Stimulated activated memory B cell treated with anti-CD40 and anti-IgM and Interleukin-4, amounts not matched to agents 10 μg/mL and 1 μg/mL and 100 μg/mL, for 72 hours (primary cell): ENCODE measurements at regions not wholly inside any gene's neighbourhood (a gene's known extent, or its start where the extent isn't known, plus 50 kb on each side); places are given as distances from the start of the nearest gene placed in this dataset.

Experiments used
- ATAC-seq: fragments of 150-1000 bp; cut with Tn5 transposase; 2 replicates; pipeline ENCODE4 v1.10.0; 2021
- H3K27ac Mint-ChIP-seq: one replicate; pipeline ENCODE4 v1.8.0; 2022; ENCODE audit warnings: mild to moderate bottlenecking, mixed read lengths
- H3K27me3 Mint-ChIP-seq: one replicate; pipeline ENCODE4 v1.8.0; 2022; ENCODE audit warnings: mixed read lengths
- H3K36me3 Mint-ChIP-seq: one replicate; pipeline ENCODE4 v1.8.0; 2022; ENCODE audit warnings: mixed read lengths
- H3K4me1 Mint-ChIP-seq: one replicate; pipeline ENCODE4 v1.8.0; 2022; ENCODE audit warnings: mixed read lengths
- H3K4me3 Mint-ChIP-seq: one replicate; pipeline ENCODE4 v1.8.0; 2022; ENCODE audit warnings: mild to moderate bottlenecking, moderate library complexity, mixed read lengths
- H3K9me3 Mint-ChIP-seq: one replicate; pipeline ENCODE4 v1.8.0; 2022; ENCODE audit warnings: mixed read lengths

DNA sequence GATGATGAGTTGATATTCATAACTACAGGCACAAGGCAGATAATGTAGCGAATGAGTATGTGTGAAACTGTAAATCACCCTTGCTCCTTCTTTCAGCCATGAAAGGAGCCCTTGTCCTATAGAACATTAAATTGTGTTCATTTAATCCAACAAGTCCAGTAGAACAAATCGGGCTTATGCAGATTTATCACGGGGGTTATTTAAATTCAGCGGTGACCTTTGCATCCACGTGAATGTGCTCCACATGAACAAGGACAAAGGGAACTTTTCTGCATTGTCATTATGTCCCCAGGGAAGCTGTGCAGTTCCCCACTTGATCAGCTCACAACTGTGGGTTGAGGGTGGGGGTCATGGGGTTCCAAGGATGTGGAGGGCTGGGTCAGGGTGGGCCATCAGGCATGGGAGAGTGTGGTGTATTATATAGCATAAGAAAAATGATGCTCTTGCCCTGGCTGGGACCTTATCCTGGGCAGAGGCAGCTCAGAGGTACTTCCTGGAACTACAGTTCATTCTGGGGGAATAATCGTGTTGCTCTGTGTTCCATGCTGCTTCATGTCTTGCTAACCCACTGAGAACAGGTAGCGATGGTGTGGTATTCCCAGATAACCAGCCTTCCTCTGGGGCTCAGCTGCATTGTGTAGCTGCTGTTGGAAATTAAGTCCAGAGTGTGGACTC is 306.6 kb downstream of the FAT3 start:
- no peak overlapping the region for H3K4me3 Mint-ChIP-seq
- H3K27me3 Mint-ChIP-seq: no peaks in the 10 kb centered on the region
- no peaks in the 10 kb centered on the region for H3K36me3 Mint-ChIP-seq
- H3K4me1 Mint-ChIP-seq: no peaks in the 10 kb centered on the region
- H3K9me3 Mint-ChIP-seq: no peaks in the 10 kb centered on the region
- no peak overlapping the region for H3K27ac Mint-ChIP-seq
- no peak for ATAC-seq

DNA sequence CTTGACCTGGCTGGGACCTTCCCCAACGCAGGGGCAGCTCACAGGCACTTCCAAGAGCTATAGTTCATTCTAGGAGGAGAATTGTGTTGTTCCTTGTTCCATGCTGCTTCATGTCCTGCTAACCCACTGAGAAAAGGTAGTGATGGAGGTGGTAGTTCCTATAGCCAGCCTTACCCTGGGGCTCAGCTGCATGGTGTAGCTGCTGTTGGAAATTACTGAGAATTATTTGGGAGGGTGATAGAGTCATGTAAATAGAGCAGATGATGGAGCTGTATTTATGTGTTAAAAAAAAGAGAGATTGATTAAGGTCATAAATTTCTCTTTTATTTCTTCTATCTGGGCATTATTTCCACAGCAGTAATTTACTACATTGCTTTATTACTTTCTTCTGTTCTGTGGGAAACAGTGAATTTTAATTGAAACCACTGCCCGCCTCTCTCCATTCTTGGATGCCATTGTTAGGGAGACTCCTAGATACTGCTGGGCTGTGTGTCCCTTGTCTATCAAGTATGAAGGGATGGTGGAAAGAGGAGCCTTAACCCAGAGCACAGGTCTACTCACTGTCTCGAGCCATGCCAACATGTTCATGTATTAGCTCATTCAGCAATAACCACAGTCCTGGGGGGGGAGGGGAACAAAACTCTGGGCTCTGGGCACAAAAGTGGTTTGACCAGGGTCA is 309.2 kb downstream of the FAT3 start:
- Mint-ChIP-seq H3K27me3 (no peaks in the 10 kb centered on the region), H3K4me3 (no peak overlapping the region), H3K4me1 (no peaks in the 10 kb centered on the region), H3K27ac (no peak overlapping the region), H3K9me3 (no peaks in the 10 kb centered on the region), H3K36me3 (no peaks in the 10 kb centered on the region)
- no peak for ATAC-seq

DNA sequence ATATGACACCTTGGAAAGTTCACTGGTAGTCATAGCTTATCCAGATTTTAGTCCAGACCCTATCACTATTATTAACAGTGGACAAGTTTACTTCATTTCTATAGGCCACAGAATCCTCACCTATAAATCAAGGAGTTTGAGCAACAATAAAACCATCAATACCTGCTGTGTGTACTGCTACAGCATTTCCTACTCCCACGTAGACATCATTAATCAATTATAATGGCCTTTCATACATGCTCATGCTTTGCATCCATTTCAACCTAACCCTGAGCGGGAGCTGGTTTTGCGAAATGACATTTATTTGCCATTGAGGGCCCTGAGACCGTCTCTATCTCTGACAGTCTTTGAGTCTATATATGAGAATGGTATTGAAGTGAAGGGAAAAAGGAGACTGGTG is 312.3 kb downstream of the FAT3 start:
- H3K36me3 Mint-ChIP-seq: no peaks in the 10 kb centered on the region
- H3K4me3 Mint-ChIP-seq: no peak overlapping the region
- H3K9me3 Mint-ChIP-seq: no peaks in the 10 kb centered on the region
- no peaks in the 10 kb centered on the region for H3K4me1 Mint-ChIP-seq
- H3K27ac Mint-ChIP-seq: no peak overlapping the region
- no peaks in the 10 kb centered on the region for H3K27me3 Mint-ChIP-seq
- no peak for ATAC-seq

DNA sequence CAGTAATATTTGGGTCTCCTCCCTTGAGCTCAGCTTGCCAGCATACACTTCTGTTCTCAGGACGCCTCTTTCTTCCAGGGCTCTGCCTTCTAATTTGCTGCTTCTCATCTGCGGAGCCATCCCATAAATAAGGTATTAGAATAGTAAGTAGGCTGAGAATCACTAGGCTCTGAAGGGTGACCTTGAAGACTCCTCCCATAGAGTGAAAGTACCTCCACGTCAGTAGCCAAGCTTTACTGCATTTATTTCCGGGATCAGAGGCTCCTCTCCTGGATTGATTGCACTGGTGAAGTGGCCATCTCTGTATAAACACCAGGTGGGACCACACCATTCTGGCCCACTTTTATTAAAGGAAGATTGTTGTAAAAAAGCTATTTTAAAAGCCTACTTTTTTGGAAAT is 315.5 kb downstream of the FAT3 start:
- no peak for ATAC-seq

DNA sequence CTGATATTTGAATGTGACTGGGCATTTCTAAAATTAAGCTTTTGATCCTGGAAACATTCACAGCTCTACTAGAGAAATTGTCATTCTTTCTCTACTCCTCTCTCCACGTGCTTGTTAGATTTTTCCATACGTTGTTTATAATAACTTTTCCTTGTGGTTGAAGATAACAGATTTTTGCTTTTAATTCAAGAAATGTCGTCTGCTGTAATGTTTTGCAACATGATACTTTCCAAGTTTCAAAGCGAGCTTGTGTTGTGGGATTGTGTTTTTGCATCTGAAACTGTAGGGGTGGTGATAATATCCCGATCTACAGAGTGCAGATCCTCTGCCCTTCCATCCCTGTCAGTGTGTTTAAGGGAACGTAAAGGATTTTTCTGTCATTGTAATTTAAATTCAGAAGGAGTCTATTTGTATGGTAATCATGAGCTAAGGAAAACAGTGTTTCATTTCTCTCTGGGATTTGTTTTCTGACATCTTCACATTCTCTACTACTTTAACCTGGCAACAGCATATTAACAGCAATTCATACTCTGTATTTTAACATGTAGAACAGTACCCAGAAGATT is 321.4 kb downstream of the FAT3 start:
- peaks cover 3% of the 10 kb centered on the region for H3K9me3 Mint-ChIP-seq
- no peak overlapping the region for H3K27ac Mint-ChIP-seq

More for the DNA sequence above, 315.5 kb downstream of the FAT3 start:
- Mint-ChIP-seq H3K9me3 (peaks cover 3% of the 10 kb centered on the region), H3K4me3 (no peak overlapping the region), H3K36me3 (no peaks in the 10 kb centered on the region), H3K27me3 (no peaks in the 10 kb centered on the region), H3K4me1 (no peaks in the 10 kb centered on the region), H3K27ac (no peak overlapping the region)

DNA sequence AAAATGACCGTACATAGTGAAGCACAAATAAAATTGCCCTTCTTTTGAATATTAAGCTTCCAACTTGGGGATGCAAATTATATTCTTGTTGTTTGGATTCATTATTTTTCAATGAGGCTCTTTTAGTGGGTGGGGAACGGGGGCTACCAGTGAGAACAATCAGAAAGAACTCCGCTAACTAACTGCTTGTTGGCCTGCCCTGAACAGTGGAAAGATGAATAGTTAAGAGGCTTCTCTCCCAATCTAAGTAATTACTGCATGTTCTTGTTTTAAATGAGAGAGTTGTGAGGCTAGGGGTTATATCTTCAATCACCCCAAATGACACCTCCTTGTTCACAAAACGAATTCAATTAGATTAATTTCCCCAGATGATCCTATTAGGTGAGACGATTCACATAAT is 322.0 kb downstream of the FAT3 start:
- Mint-ChIP-seq H3K9me3 (peaks cover 3% of the 10 kb centered on the region), H3K27me3 (no peaks in the 10 kb centered on the region), H3K27ac (no peak overlapping the region), H3K4me1 (no peaks in the 10 kb centered on the region), H3K4me3 (no peak overlapping the region), H3K36me3 (no peaks in the 10 kb centered on the region)
- no peak for ATAC-seq

More for the DNA sequence above, 321.4 kb downstream of the FAT3 start:
- no peak overlapping the region for H3K4me3 Mint-ChIP-seq
- ATAC-seq: no peak
- H3K4me1 Mint-ChIP-seq: no peaks in the 10 kb centered on the region
- H3K27me3 Mint-ChIP-seq: no peaks in the 10 kb centered on the region
- H3K36me3 Mint-ChIP-seq: no peaks in the 10 kb centered on the region

DNA sequence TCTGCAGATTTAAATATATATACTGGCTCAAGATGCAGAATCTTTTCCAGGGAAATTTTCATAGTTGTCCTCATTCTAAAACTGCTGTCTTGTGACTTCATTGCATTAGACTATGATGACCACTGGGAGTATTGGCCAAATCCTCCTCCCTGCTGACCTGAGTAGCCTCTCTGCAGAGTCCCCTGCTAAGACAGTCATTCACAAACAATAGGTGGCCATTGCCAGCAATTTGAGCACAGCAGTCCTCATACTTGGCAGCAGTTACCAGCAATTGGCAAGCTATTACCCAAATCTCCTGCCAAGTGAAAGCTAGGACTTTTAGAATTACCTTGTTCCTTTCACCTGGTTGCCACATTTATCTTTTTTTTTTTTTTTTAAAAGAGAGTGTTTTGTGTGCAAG is 325.8 kb downstream of the FAT3 start:
- Mint-ChIP-seq H3K27ac (no peak overlapping the region), H3K4me3 (no peak overlapping the region), H3K27me3 (no peaks in the 10 kb centered on the region), H3K36me3 (no peaks in the 10 kb centered on the region), H3K9me3 (no peaks in the 10 kb centered on the region), H3K4me1 (no peaks in the 10 kb centered on the region)
- no peak for ATAC-seq

DNA sequence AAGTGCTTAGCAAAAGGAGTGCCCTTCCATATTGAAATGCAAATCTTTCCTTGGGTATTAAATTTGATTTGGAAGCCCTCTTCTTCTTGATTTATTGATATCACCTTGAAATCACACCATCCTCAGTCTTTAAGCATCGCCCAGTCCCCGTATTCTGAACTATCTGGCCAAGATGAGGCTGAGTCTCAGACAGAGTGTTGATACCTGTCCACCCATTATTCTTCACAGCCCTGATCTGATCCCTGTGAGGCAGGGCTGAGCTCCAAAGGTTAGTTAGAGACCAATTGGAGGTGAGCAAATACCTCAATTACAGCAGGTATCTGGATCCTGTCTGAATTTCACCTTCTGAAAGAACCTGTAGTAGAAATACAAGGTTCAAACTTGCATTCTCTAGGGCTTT is 326.3 kb downstream of the FAT3 start:
- Mint-ChIP-seq H3K27ac (no peak overlapping the region), H3K27me3 (no peaks in the 10 kb centered on the region), H3K4me1 (no peaks in the 10 kb centered on the region), H3K4me3 (no peak overlapping the region), H3K36me3 (no peaks in the 10 kb centered on the region), H3K9me3 (no peaks in the 10 kb centered on the region)
- ATAC-seq: no peak

DNA sequence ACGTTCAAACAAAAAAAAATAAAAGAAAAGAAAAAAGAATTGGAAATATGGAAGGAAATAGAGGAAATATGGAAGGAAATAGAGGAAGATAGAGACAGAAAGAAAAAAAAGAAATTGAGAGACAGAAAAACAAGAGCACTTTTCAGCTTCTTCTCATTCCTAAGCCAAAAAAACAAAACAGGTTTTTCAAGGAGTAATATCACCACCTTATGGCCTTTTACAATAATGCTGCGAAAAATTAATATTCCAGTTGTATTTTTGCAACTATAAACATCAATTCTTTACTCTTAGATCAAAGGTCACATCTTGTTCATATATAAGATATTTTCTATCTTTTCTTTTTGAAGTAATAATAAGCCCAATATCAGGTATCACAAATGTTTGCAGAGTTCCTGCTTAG is 328.3 kb downstream of the FAT3 start:
- Mint-ChIP-seq H3K4me1 (no peaks in the 10 kb centered on the region), H3K27ac (no peak overlapping the region), H3K4me3 (no peak overlapping the region), H3K36me3 (no peaks in the 10 kb centered on the region), H3K9me3 (no peaks in the 10 kb centered on the region), H3K27me3 (no peaks in the 10 kb centered on the region)
- ATAC-seq: no peak

DNA sequence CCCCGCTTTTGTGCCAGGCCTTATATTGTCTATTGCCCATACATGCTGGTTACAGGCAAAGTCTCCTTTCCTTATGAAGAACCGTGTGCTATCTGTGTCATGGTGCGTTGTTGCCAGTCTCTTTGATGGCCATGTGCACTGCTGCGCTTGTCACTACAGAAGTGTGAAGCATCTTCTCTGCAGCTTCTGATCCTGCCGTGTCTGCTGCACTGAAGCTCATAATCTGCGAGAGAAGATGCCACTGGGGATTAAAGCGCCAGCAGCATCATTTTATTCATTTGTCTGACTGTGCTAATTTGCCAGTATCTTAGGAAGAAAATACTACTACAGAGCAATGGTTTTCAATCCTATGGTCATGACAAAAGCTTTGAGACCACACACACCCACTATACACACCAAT is 330.1 kb downstream of the FAT3 start:
- H3K4me1 Mint-ChIP-seq: no peaks in the 10 kb centered on the region
- no peaks in the 10 kb centered on the region for H3K36me3 Mint-ChIP-seq
- no peaks in the 10 kb centered on the region for H3K27me3 Mint-ChIP-seq
- no peak overlapping the region for H3K4me3 Mint-ChIP-seq
- H3K27ac Mint-ChIP-seq: no peak overlapping the region
- peaks cover 2% of the 10 kb centered on the region for H3K9me3 Mint-ChIP-seq
- no peak for ATAC-seq

DNA sequence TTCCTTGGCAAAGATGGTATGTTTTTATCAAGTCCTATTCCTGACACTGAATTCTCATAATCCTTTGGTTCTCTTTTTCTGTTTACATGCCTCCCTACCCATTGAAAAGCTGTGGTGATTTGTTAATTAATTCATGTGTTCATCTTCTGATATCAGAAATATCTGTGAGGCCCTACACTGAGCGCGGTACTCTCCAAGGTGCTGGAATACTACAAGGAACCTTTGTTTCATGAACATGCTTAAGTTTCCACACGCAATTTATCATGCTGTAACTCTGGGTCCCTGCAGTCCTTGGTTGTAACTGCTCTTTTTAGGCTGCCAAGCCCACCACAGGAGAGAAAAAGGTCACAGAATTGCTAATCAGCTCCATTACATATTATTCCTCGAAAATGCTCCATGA is 331.8 kb downstream of the FAT3 start:
- no peak for ATAC-seq
- peaks cover 2% of the 10 kb centered on the region for H3K9me3 Mint-ChIP-seq
- no peaks in the 10 kb centered on the region for H3K4me1 Mint-ChIP-seq
- no peak overlapping the region for H3K27ac Mint-ChIP-seq
- no peak overlapping the region for H3K4me3 Mint-ChIP-seq
- H3K27me3 Mint-ChIP-seq: no peaks in the 10 kb centered on the region
- H3K36me3 Mint-ChIP-seq: no peaks in the 10 kb centered on the region

DNA sequence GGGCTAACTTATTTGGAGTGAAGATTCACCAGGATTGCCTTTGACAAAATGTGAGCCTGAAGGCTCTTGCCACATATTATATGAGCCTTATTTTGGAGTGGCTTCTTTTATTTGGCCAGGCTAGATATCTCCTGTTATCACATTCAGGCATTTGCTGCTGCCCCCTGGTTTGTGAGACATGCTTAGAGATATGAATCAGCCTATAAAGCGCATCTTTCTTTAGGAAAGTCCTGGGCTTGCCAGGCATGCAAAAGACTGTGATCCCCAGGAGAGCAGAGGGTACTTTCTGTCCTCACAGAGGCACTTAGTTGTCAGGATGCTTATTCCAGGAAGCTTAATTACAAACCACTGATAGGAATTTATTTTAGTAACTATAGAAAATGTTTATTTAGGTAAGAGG is 333.3 kb downstream of the FAT3 start:
- Mint-ChIP-seq H3K27me3 (no peaks in the 10 kb centered on the region), H3K27ac (no peak overlapping the region), H3K4me1 (no peaks in the 10 kb centered on the region), H3K9me3 (peaks cover 2% of the 10 kb centered on the region), H3K4me3 (no peak overlapping the region), H3K36me3 (no peaks in the 10 kb centered on the region)
- no peak for ATAC-seq

DNA sequence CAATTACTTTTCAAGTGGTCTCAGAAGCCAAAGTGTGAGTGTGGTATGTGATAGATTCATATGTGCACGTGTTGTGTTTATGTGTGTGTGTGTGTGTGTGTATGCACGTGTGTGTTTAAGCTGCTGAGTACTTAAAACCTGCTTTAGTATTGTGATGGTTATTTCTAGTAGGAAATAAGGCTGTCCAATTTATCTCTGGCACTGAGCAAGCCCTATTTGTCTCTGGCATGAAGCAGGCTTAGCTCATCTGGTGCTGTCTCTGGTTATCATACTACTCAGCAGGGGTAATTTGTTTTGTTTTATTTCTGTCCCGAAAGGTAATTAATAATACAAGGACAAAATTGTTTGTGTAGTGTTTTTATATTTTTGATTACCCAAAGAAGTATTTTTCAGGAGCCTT is 333.7 kb downstream of the FAT3 start:
- Mint-ChIP-seq H3K27ac (no peak overlapping the region), H3K4me3 (no peak overlapping the region), H3K9me3 (peaks cover 2% of the 10 kb centered on the region)

DNA sequence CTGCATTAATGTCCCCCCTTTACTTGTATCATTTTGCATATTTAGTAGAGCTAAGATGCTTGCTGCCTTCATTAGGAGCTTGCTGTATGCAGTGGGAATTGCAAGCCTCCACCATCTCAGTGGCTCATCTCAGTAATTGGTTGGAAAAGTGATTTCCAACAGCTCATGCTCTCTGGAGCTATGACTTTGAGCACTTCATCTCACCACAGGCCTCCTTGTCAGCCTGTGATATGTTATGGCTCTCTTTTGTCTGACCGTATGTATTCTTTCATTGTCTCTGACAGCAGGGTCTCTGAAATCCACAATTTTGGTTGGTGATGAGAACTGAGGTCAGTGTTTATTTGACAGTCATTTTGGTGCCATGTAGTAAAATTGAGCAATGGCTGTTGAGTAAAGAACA is 345.1 kb downstream of the FAT3 start:
- no peaks in the 10 kb centered on the region for H3K36me3 Mint-ChIP-seq
- no peak overlapping the region for H3K27ac Mint-ChIP-seq
- no peaks in the 10 kb centered on the region for H3K9me3 Mint-ChIP-seq
- H3K4me3 Mint-ChIP-seq: no peak overlapping the region
- no peaks in the 10 kb centered on the region for H3K4me1 Mint-ChIP-seq
- no peak for ATAC-seq
- no peaks in the 10 kb centered on the region for H3K27me3 Mint-ChIP-seq

More for the DNA sequence above, 333.7 kb downstream of the FAT3 start:
- Mint-ChIP-seq H3K4me1 (no peaks in the 10 kb centered on the region), H3K36me3 (no peaks in the 10 kb centered on the region), H3K27me3 (no peaks in the 10 kb centered on the region)
- ATAC-seq: no peak

DNA sequence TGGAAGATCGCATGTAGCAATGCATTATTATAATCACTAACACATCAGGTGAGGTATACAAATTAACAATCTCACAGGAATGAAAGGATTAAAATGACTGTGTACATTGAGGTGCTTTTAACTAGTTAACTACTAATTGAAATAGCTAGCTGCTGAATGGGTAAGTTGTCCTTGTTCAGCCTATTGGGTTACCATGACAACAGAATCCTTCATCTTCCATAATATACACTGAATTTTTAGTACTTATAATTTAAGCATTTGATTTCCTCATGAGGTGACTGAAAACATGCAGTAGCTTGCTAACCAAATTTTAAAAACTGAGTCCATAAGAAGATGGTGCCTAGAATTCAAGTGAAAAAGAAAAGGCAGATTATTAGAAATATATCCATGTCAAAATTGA is 347.9 kb downstream of the FAT3 start:
- H3K4me1 Mint-ChIP-seq: no peaks in the 10 kb centered on the region
- H3K36me3 Mint-ChIP-seq: no peaks in the 10 kb centered on the region
- no peak overlapping the region for H3K27ac Mint-ChIP-seq
- no peak overlapping the region for H3K4me3 Mint-ChIP-seq
- no peak for ATAC-seq
- no peaks in the 10 kb centered on the region for H3K27me3 Mint-ChIP-seq
- H3K9me3 Mint-ChIP-seq: peaks cover under 1% of the 10 kb centered on the region

DNA sequence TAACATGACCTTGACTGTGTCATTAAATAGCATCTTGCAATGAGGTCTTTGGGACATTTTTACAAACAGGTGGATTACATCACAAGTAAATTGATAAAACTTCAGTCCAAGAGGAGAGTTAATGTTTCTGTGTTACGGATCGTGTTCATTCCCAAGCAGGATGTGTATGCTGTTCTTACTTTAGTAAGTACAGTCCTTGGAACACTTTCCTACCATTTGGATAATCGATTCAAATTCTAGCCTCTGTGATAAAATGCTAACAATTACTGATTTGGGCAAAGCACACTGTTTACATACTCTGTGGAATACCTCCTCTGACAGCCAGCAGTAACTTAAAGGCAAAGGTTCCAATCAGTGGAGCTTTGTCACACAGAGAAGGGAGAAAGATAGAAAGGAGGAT is 351.7 kb downstream of the FAT3 start:
- no peaks in the 10 kb centered on the region for H3K27me3 Mint-ChIP-seq
- no peaks in the 10 kb centered on the region for H3K4me1 Mint-ChIP-seq
- ATAC-seq: no peak
- no peak overlapping the region for H3K27ac Mint-ChIP-seq
- H3K9me3 Mint-ChIP-seq: peaks cover 3% of the 10 kb centered on the region
- H3K36me3 Mint-ChIP-seq: no peaks in the 10 kb centered on the region
- H3K4me3 Mint-ChIP-seq: no peak overlapping the region
